Gastrocnemius medialis (tissue), 4 donors: ENCODE measurements at regions not wholly inside any gene's neighbourhood (a gene's known extent, or its start where the extent isn't known, plus 50 kb on each side); places are given as distances from the start of the nearest gene placed in this dataset.
"Not testable (repeated sequence)": the region's sequence is repeated elsewhere in the genome, so short reads cannot be mapped to it uniquely, and the experiment has no call there.

ENCODE experiments used
- ATAC-seq, 2 donors: fragments of 150-250 bp; one replicate each; pipeline ENCODE4 v1.9.1; 2016
- DNase-seq, 2 donors: peaks; one replicate each; pipeline ENCODE4 v3.0.0-alpha.2; 2019
- H3K27ac ChIP-seq, 4 donors: fragments of 200-600 bp; sonication (generic); 1 replicate in 1 of 4; 2 replicates in 3 of 4; pipeline ENCODE4 v1.5.1; 2016 to 2018; ENCODE audit warnings: mild to moderate bottlenecking in 2 of 4, moderate library complexity in 1 of 4
- H3K27me3 ChIP-seq, 3 donors: fragments of 200-600 bp; sonication (generic) in 2 of 3; 1 replicate in 1 of 3; 2 replicates in 2 of 3; pipeline versions ENCODE4 v1.5.1 to v1.6.0; 2016 to 2019; ENCODE audit warnings: mild to moderate bottlenecking in 1 of 3, moderate library complexity in 1 of 3
- H3K36me3 ChIP-seq, 2 donors: fragments of 200-600 bp; sonication (generic) in 1 of 2; one replicate each; pipeline ENCODE4 v1.5.1; 2017 to 2018
- H3K4me1 ChIP-seq, 2 donors: fragments of 200-600 bp; sonication (generic) in 1 of 2; one replicate each; pipeline ENCODE4 v1.5.1; 2016 to 2017; ENCODE audit warnings: mild to moderate bottlenecking in 2 of 2
- H3K4me3 ChIP-seq, 4 donors: fragments of 200-600 bp; sonication (generic) in 3 of 4; 1 replicate in 1 of 4; 2 replicates in 3 of 4; pipeline ENCODE4 v1.5.1; 2016 to 2019; ENCODE audit warnings: mild to moderate bottlenecking in 2 of 4
- H3K9me3 ChIP-seq, 3 donors: fragments of 200-600 bp; sonication (generic) in 2 of 3; 1 replicate in 1 of 3; 2 replicates in 2 of 3; pipeline ENCODE4 v1.5.1; 2016 to 2019
- CTCF ChIP-seq, 5 experiments: fragments of 450-650 bp in 3 of 5; fragments of 200-600 bp in 2 of 5; sonication (generic) in 2 of 5; IDR thresholded peaks in 4 of 5; conservative IDR thresholded peaks in 1 of 5; 1 replicate in 4 of 5; 2 replicates in 1 of 5; pipeline ENCODE4 v1.5.1; 2016 to 2019; ENCODE audit warnings: antibody characterized with exemption in 5 of 5, mild to moderate bottlenecking in 3 of 5, moderate library complexity in 3 of 5
- POLR2A ChIP-seq, 2 donors: fragments of 450-650 bp; IDR thresholded peaks; one replicate each; pipeline ENCODE4 v1.6.1; 2017; ENCODE audit warnings: antibody characterized with exemption in 2 of 2, mild to moderate bottlenecking in 2 of 2, moderate library complexity in 2 of 2
- in situ Hi-C, 4 donors: fragments of 200-750 bp; cut with MboI; loops; one replicate each; pipeline versions ENCODE4 v1.15.0 to v1.8.0; 2017; ENCODE audit warnings: low sequenced_read_pairs in 4 of 4
- intact Hi-C: fragments of 100-400 bp; cut with DNase I; formaldehyde crosslinking; loops from one replicate; pipeline ENCODE4 v1.15.1; 2023; ENCODE audit warnings: low total_unique reads

GRCh38 chrX:51148848-51149247, 183.8 kb upstream of the NUDT10 start:
- Histone ChIP-seq H3K27ac (no peak overlapping the region), H3K27me3 (peaks cover 0 to 3% (median 0%) of the 10 kb centered on the region in 3 donors), H3K4me3 (no peak overlapping the region), H3K9me3 (no peaks in the 10 kb centered on the region), H3K4me1 (no peaks in the 10 kb centered on the region), H3K36me3 (no peaks in the 10 kb centered on the region)
- TF ChIP-seq POLR2A (IDR thresholded peaks at IDR 0.05), result no peak
- in situ Hi-C loops (no loop called here), intact Hi-C loops (no loop called here)
- no peak for ATAC-seq
- no peak for DNase-seq

GRCh38 chrX:51151734-51152133, 180.9 kb upstream of the NUDT10 start:
- in situ Hi-C loops, result no loop called here
- no peaks in the 10 kb centered on the region for H3K4me1 ChIP-seq
- H3K36me3 ChIP-seq, result no peaks in the 10 kb centered on the region
- no peak for ATAC-seq
- intact Hi-C loops, result no loop called here
- peaks cover 0 to 3% (median 0%) of the 10 kb centered on the region in 3 donors for H3K27me3 ChIP-seq
- H3K4me3 ChIP-seq, result no peak overlapping the region
- TF ChIP-seq CTCF (IDR thresholded peaks at IDR 0.05 in 4 of 5, conservative IDR thresholded peaks at IDR 0.05 in 1 of 5) (no peak), POLR2A (IDR thresholded peaks at IDR 0.05) (no peak)
- no peak overlapping the region for H3K27ac ChIP-seq
- H3K9me3 ChIP-seq, result no peaks in the 10 kb centered on the region
- no peak for DNase-seq

GRCh38 chrX:51155157-51155556, 177.5 kb upstream of the NUDT10 start:
- in situ Hi-C loops, result no loop called here
- ATAC-seq (no peak), DNase-seq (no peak)
- H3K27me3 ChIP-seq, result no peaks in the 10 kb centered on the region
- TF ChIP-seq POLR2A (IDR thresholded peaks at IDR 0.05) (no peak), CTCF (IDR thresholded peaks at IDR 0.05 in 4 of 5, conservative IDR thresholded peaks at IDR 0.05 in 1 of 5) (no peak)
- no peaks in the 10 kb centered on the region for H3K36me3 ChIP-seq
- H3K4me3 ChIP-seq, result no peak overlapping the region
- H3K9me3 ChIP-seq, result no peaks in the 10 kb centered on the region
- H3K27ac ChIP-seq, result no peak overlapping the region
- H3K4me1 ChIP-seq, result no peaks in the 10 kb centered on the region
- intact Hi-C loops, result no loop called here

- Histone ChIP-seq H3K4me3 (no peak overlapping the region), H3K27ac (no peak overlapping the region), H3K36me3 (no peaks in the 10 kb centered on the region), H3K27me3 (no peaks in the 10 kb centered on the region), H3K4me1 (no peaks in the 10 kb centered on the region), H3K9me3 (no peaks in the 10 kb centered on the region)
- intact Hi-C loops, result no loop called here
- in situ Hi-C loops, result no loop called here
- DNase-seq, result no peak
- no peak for ATAC-seq
- no peak for TF ChIP-seq CTCF (IDR thresholded peaks at IDR 0.05 in 4 of 5, conservative IDR thresholded peaks at IDR 0.05 in 1 of 5)
- TF ChIP-seq POLR2A (IDR thresholded peaks at IDR 0.05), result no peak
Measured at GRCh38 chrX:51155566-51155965, 177.1 kb upstream of the NUDT10 start.

GRCh38 chrX:51158231-51158630, 174.4 kb upstream of the NUDT10 start:
- ATAC-seq, result no peak
- intact Hi-C loops, result no loop called here
- in situ Hi-C loops, result no loop called here

GRCh38 chrX:51159378-51159777, 173.2 kb upstream of the NUDT10 start:
- H3K4me1 ChIP-seq, H3K27me3 ChIP-seq, H3K27ac ChIP-seq, intact Hi-C loops, H3K4me3 ChIP-seq, H3K9me3 ChIP-seq, H3K36me3 ChIP-seq, in situ Hi-C loops, ATAC-seq, DNase-seq: not testable (repeated sequence)

More at GRCh38 chrX:51158231-51158630, 174.4 kb upstream of the NUDT10 start:
- Histone ChIP-seq H3K27me3 (no peaks in the 10 kb centered on the region), H3K4me1 (no peaks in the 10 kb centered on the region), H3K27ac (no peak overlapping the region), H3K36me3 (no peaks in the 10 kb centered on the region), H3K9me3 (no peaks in the 10 kb centered on the region), H3K4me3 (no peak overlapping the region)
- TF ChIP-seq POLR2A (IDR thresholded peaks at IDR 0.05) (no peak), CTCF (IDR thresholded peaks at IDR 0.05 in 4 of 5, conservative IDR thresholded peaks at IDR 0.05 in 1 of 5) (no peak)
- DNase-seq, result no peak
